GM23248 (cell line): ENCODE measurements at regions not wholly inside any gene's neighbourhood (a gene's known extent, or its start where the extent isn't known, plus 50 kb on each side); places are given as distances from the start of the nearest gene placed in this dataset.

Experiments
- DNase-seq: peaks from one replicate; pipeline ENCODE4 v3.0.0-alpha.2; 2015
- H2AFZ ChIP-seq: fragments of 200-600 bp; sonication (generic); 2 replicates; pipeline ENCODE4 v1.6.1; 2016; ENCODE audit warnings: antibody characterized with exemption
- H3F3A ChIP-seq: fragments of 200-600 bp; sonication (generic); 2 replicates; pipeline ENCODE4 v1.6.1; 2016; ENCODE audit warnings: mild to moderate bottlenecking, antibody characterized with exemption, mixed run types; ENCODE audit not compliant: insufficient read depth
- H3K27ac ChIP-seq: fragments of 200-600 bp; sonication (generic); 2 replicates; pipeline ENCODE4 v1.5.1; 2016; ENCODE audit warnings: mild to moderate bottlenecking
- H3K27me3 ChIP-seq: fragments of 200-600 bp; sonication (generic); replicated peaks from 2 replicates; pipeline ENCODE4 v1.6.1; 2016; ENCODE audit warnings: mild to moderate bottlenecking; ENCODE audit not compliant: insufficient read depth
- H3K36me3 ChIP-seq: fragments of 200-600 bp; sonication (generic); 2 replicates; pipeline ENCODE4 v1.6.1; 2016; ENCODE audit warnings: low read depth, mild to moderate bottlenecking
- H3K4me1 ChIP-seq: fragments of 200-600 bp; sonication (generic); 2 replicates; pipeline ENCODE4 v1.6.1; 2016; ENCODE audit warnings: mild to moderate bottlenecking; ENCODE audit not compliant: insufficient read depth
- H3K4me2 ChIP-seq: fragments of 200-600 bp; sonication (generic); one replicate; pipeline ENCODE4 v1.6.1; 2016; ENCODE audit warnings: mild to moderate bottlenecking; ENCODE audit not compliant: unreplicated experiment
- H3K4me3 ChIP-seq: fragments of 200-600 bp; sonication (generic); 2 replicates; pipeline ENCODE4 v1.5.1; 2016; ENCODE audit warnings: mild to moderate bottlenecking
- H3K79me2 ChIP-seq: fragments of 200-600 bp; sonication (generic); 2 replicates; pipeline ENCODE4 v1.6.1; 2016; ENCODE audit warnings: mild to moderate bottlenecking; ENCODE audit not compliant: insufficient read depth
- H3K9ac ChIP-seq: fragments of 200-600 bp; sonication (generic); 2 replicates; pipeline ENCODE4 v1.6.1; 2016; ENCODE audit warnings: mild to moderate bottlenecking
- H3K9me2 ChIP-seq: fragments of 200-600 bp; sonication (generic); 2 replicates; pipeline ENCODE4 v1.6.1; 2016; ENCODE audit warnings: mixed run types, mild to moderate bottlenecking, moderate library complexity; ENCODE audit not compliant: insufficient read depth
- H3K9me3 ChIP-seq: fragments of 200-600 bp; sonication (generic); one replicate; pipeline ENCODE4 v1.6.1; 2017; ENCODE audit warnings: low read depth
- H4K20me1 ChIP-seq: fragments of 200-600 bp; sonication (generic); 2 replicates; pipeline ENCODE4 v1.6.0; 2016; ENCODE audit not compliant: insufficient read depth
- EZH2 ChIP-seq: fragments of 200-600 bp; sonication (generic); IDR thresholded peaks from 2 replicates; pipeline ENCODE4 v1.6.1; 2018; ENCODE audit warnings: antibody characterized with exemption, mild to moderate bottlenecking; ENCODE audit not compliant: insufficient read depth, poor library complexity, severe bottlenecking
- EZH2phosphoT487 ChIP-seq: fragments of 200-600 bp; sonication (generic); IDR thresholded peaks from 2 replicates; pipeline ENCODE4 v1.6.1; 2018; ENCODE audit warnings: antibody characterized with exemption, moderate library complexity, mild to moderate bottlenecking, low read depth; ENCODE audit not compliant: insufficient read depth
- WGBS, 2 experiments: methylation state at CpG; one replicate each; pipeline ENCODE4 v1.1.6; 2015 to 2017; ENCODE audit warnings: low lambda C conversion rate in 2 of 2, low coverage in 1 of 2; ENCODE audit errors: missing lambda C conversion rate in 2 of 2; 5-methylcytosine and 5-hydroxymethylcytosine counted together
- in situ Hi-C: fragments of 300-500 bp; cut with MboI; formaldehyde crosslinking; loops from 2 replicates; pipeline ENCODE4 v1.15.0; 2020

GRCh38 chr4:177236886-177237285, 72.8 kb upstream of the NEIL3 start:
- Histone ChIP-seq H3K9me2 (no peaks in the 10 kb centered on the region), H3K36me3 (no peaks in the 10 kb centered on the region), H3K27ac (no peak overlapping the region), H3K9ac (no peak overlapping the region), H4K20me1 (no peaks in the 10 kb centered on the region), H2AFZ (no peak overlapping the region), H3K79me2 (no peaks in the 10 kb centered on the region), H3K4me1 (peaks cover 18% of the 10 kb centered on the region), H3K4me3 (no peak overlapping the region), H3F3A (no peaks in the 10 kb centered on the region), H3K4me2 (no peak overlapping the region), H3K9me3 (no peaks in the 10 kb centered on the region), H3K27me3 (no peaks in the 10 kb centered on the region)
- no peak for DNase-seq
- in situ Hi-C loops, result loop anchor here (25.0 kb wide), 1 partner anchor 850 kb away; no protein-coding TSS in a partner anchor
- TF ChIP-seq EZH2phosphoT487 (no peak), EZH2 (no peak)
- 85 to 88% methylated on average over 4 of the region's 4 CpGs for WGBS, 2 experiments

- Histone ChIP-seq H2AFZ (no peak overlapping the region), H3K36me3 (no peaks in the 10 kb centered on the region), H4K20me1 (no peaks in the 10 kb centered on the region), H3K27ac (no peak overlapping the region), H3K9ac (no peak overlapping the region), H3K4me2 (no peak overlapping the region), H3K4me1 (peaks cover 18% of the 10 kb centered on the region), H3K9me2 (no peaks in the 10 kb centered on the region), H3K4me3 (no peak overlapping the region), H3F3A (no peaks in the 10 kb centered on the region), H3K79me2 (no peaks in the 10 kb centered on the region), H3K9me3 (no peaks in the 10 kb centered on the region), H3K27me3 (no peaks in the 10 kb centered on the region)
- no peak for DNase-seq
- in situ Hi-C loops, result loop anchor here (25.0 kb wide), 1 partner anchor 850 kb away; no protein-coding TSS in a partner anchor
- WGBS, 2 experiments, result 93 to 94% methylated on average over 2 of the region's 2 CpGs
- TF ChIP-seq EZH2phosphoT487 (no peak), EZH2 (no peak)
Observed at GRCh38 chr4:177237291-177237690, 72.4 kb upstream of the NEIL3 start.

- 11 to 20% methylated on average over 1 of the region's 1 CpG for WGBS, 2 experiments
- in situ Hi-C loops, result loop anchor here (25.0 kb wide), 1 partner anchor 852 kb away; no protein-coding TSS in a partner anchor
Observed at GRCh38 chr4:177239477-177239876, 70.2 kb upstream of the NEIL3 start.

DNA sequence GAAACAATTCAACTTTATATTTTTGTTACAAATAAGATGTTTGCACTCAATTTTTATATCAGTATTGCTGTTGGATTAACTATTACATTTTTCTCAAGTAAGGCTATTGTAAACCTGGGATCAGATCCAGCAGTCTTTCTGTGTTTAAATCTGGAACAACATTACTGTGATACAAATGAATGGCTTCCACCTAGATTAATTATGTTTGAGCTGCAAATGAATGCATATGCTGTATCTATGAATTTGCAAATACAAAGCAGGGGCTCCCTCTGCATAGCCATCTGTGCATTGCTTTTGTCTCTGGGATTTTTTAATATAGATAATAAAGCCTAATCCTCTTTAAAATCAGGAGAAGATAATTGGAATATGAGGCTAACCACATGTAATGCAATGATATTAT, 69.8 kb upstream of the NEIL3 start:
- peak; percentile 3 for DNase-seq
- Histone ChIP-seq H3F3A (no peaks in the 10 kb centered on the region), H3K4me3 (no peak overlapping the region), H2AFZ (0 out of 2 replicates have a peak overlapping the region, but pooled peaks have one; percentile 7), H3K27me3 (no peaks in the 10 kb centered on the region), H3K27ac (no peak overlapping the region), H3K9me3 (no peaks in the 10 kb centered on the region), H3K9me2 (no peaks in the 10 kb centered on the region), H3K4me2 (no peak overlapping the region), H3K4me1 (peaks cover 21% of the 10 kb centered on the region), H3K36me3 (no peaks in the 10 kb centered on the region), H3K9ac (no peak overlapping the region), H4K20me1 (no peaks in the 10 kb centered on the region), H3K79me2 (no peaks in the 10 kb centered on the region)
- in situ Hi-C loops, result loop anchor here (25.0 kb wide), 1 partner anchor 853 kb away; no protein-coding TSS in a partner anchor
- TF ChIP-seq EZH2 (no peak), EZH2phosphoT487 (no peak)

More at GRCh38 chr4:177239477-177239876, 70.2 kb upstream of the NEIL3 start:
- no peaks in the 10 kb centered on the region for H3F3A ChIP-seq
- no peak overlapping the region for H3K4me3 ChIP-seq
- no peaks in the 10 kb centered on the region for H3K9me3 ChIP-seq
- H4K20me1 ChIP-seq, result no peaks in the 10 kb centered on the region
- peaks cover 25% of the 10 kb centered on the region for H3K4me1 ChIP-seq
- H3K9ac ChIP-seq, result no peak overlapping the region
- no peaks in the 10 kb centered on the region for H3K79me2 ChIP-seq
- H2AFZ ChIP-seq, result 0 out of 2 replicates have a peak overlapping the region, but pooled peaks have one; percentile 7
- H3K36me3 ChIP-seq, result no peaks in the 10 kb centered on the region
- no peaks in the 10 kb centered on the region for H3K9me2 ChIP-seq
- peak; percentile 44 for DNase-seq
- no peaks in the 10 kb centered on the region for H3K27me3 ChIP-seq
- TF ChIP-seq EZH2phosphoT487, result no peak
- no peak for TF ChIP-seq EZH2
- no peak overlapping the region for H3K4me2 ChIP-seq
- no peak overlapping the region for H3K27ac ChIP-seq
